Vagina (tissue), 2 donors: ENCODE measurements at regions not wholly inside any gene's neighbourhood (a gene's known extent, or its start where the extent isn't known, plus 50 kb on each side); places are given as distances from the start of the nearest gene placed in this dataset.

Source experiments
- POLR2A ChIP-seq, 2 donors: fragments of 450-650 bp; IDR thresholded peaks; one replicate each; pipeline ENCODE4 v1.6.1; 2017; ENCODE audit warnings: antibody characterized with exemption in 2 of 2, mild to moderate bottlenecking in 2 of 2, moderate library complexity in 2 of 2
- POLR2AphosphoS5 ChIP-seq, 2 donors: sonication (generic); formaldehyde crosslinking; IDR thresholded peaks; one replicate each; pipeline ENCODE4 v1.9.0; 2017; ENCODE audit warnings: antibody characterized with exemption in 2 of 2, mild to moderate bottlenecking in 2 of 2, low read depth in 1 of 2; ENCODE audit not compliant: insufficient read depth in 1 of 2
- TF ChIP-seq, protein P1 (sequence below), 3 experiments: fragments of 450-650 bp in 2 of 3; fragments of 200-600 bp in 1 of 3; sonication (generic) in 1 of 3; IDR thresholded peaks; one replicate each; pipeline ENCODE4 v1.5.1; 2017 to 2019; ENCODE audit warnings: antibody characterized with exemption in 3 of 3, mild to moderate bottlenecking in 2 of 3, moderate library complexity in 2 of 3

DNA sequence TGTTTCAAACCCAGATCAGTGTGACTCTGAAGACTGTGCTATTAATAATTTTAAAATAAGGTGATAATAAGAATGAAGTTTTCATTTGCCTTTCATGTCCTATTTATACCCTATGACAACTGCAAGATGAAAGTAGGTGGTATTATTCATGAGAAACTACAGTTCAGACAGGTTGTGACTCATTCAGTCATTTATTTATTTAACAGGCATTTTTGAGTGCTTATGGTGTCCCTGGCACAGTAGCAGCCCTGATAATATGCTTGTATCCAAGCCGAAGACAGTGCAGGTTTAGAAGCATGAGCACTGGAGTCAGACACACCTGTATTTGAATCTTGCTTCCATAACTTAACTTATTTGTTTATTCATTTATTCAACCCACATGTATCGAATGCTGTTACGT is 87.1 kb downstream of the FZD1 start:
- TF ChIP-seq POLR2AphosphoS5 (IDR thresholded peaks at IDR 0.05; ENCODE audit: insufficient read depth in 1 of 2, low read depth in 1 of 2) (no peak), POLR2A (IDR thresholded peaks at IDR 0.05) (no peak)
- TF ChIP-seq, protein P1, sequence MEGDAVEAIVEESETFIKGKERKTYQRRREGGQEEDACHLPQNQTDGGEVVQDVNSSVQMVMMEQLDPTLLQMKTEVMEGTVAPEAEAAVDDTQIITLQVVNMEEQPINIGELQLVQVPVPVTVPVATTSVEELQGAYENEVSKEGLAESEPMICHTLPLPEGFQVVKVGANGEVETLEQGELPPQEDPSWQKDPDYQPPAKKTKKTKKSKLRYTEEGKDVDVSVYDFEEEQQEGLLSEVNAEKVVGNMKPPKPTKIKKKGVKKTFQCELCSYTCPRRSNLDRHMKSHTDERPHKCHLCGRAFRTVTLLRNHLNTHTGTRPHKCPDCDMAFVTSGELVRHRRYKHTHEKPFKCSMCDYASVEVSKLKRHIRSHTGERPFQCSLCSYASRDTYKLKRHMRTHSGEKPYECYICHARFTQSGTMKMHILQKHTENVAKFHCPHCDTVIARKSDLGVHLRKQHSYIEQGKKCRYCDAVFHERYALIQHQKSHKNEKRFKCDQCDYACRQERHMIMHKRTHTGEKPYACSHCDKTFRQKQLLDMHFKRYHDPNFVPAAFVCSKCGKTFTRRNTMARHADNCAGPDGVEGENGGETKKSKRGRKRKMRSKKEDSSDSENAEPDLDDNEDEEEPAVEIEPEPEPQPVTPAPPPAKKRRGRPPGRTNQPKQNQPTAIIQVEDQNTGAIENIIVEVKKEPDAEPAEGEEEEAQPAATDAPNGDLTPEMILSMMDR (IDR thresholded peaks at IDR 0.05) = no peak
